ENCODE measurements at regions not wholly inside any gene's neighbourhood (a gene's known extent, or its start where the extent isn't known, plus 50 kb on each side); places are given as distances from the start of the nearest gene placed in this dataset.

- no peak for DNase-seq (ENCODE audit: low read depth)
Observed at GRCh38 chr4:15226203-15226602, 201.6 kb upstream of the C1QTNF7 start.

GRCh38 chr4:15231265-15232091 is 196.4 kb upstream of the C1QTNF7 start:
- DNase-seq (ENCODE audit: low read depth): peak; percentile 72

- peak; percentile 23 for DNase-seq (ENCODE audit: low read depth)
Observed at GRCh38 chr4:15232366-15233263, 195.2 kb upstream of the C1QTNF7 start.

GRCh38 chr4:15233264-15233597 is 194.6 kb upstream of the C1QTNF7 start:
- no peak for DNase-seq (ENCODE audit: low read depth)

- no peak for DNase-seq (ENCODE audit: low read depth)
Observed at GRCh38 chr4:15233626-15234025, 194.2 kb upstream of the C1QTNF7 start.

- peak; percentile 90 for DNase-seq (ENCODE audit: low read depth)
Observed at GRCh38 chr4:15234116-15234855, 193.5 kb upstream of the C1QTNF7 start.

- DNase-seq (ENCODE audit: low read depth): peak; percentile 89
Observed at GRCh38 chr4:15234856-15235126, 193.0 kb upstream of the C1QTNF7 start.

- no peak for DNase-seq (ENCODE audit: low read depth)
Observed at GRCh38 chr4:15235135-15235534, 192.7 kb upstream of the C1QTNF7 start.

GRCh38 chr4:15237648-15238230 is 190.1 kb upstream of the C1QTNF7 start:
- no peak for DNase-seq (ENCODE audit: low read depth)

- DNase-seq (ENCODE audit: low read depth): peak; percentile 47
Observed at GRCh38 chr4:15238720-15239119, 189.1 kb upstream of the C1QTNF7 start.

- peak; percentile 47 for DNase-seq (ENCODE audit: low read depth)
Observed at GRCh38 chr4:15239866-15240265, 188.0 kb upstream of the C1QTNF7 start.

- DNase-seq (ENCODE audit: low read depth): peak; percentile 19
Observed at GRCh38 chr4:15240764-15241163, 187.1 kb upstream of the C1QTNF7 start.

GRCh38 chr4:15242021-15242420 is 185.8 kb upstream of the C1QTNF7 start:
- no peak for DNase-seq (ENCODE audit: low read depth)

GRCh38 chr4:15244354-15244753 is 183.5 kb upstream of the C1QTNF7 start:
- peak; percentile 86 for DNase-seq (ENCODE audit: low read depth)

GRCh38 chr4:15245006-15245530 is 182.8 kb upstream of the C1QTNF7 start:
- DNase-seq (ENCODE audit: low read depth): no peak

GRCh38 chr4:15250021-15250441 is 177.8 kb upstream of the C1QTNF7 start:
- no peak for DNase-seq (ENCODE audit: low read depth)

- no peak for DNase-seq (ENCODE audit: low read depth)
Observed at GRCh38 chr4:15253349-15253748, 174.5 kb upstream of the C1QTNF7 start.

- no peak for DNase-seq (ENCODE audit: low read depth)
Observed at GRCh38 chr4:15254236-15254880, 173.5 kb upstream of the C1QTNF7 start.

GRCh38 chr4:15255537-15255936 is 172.3 kb upstream of the C1QTNF7 start:
- DNase-seq (ENCODE audit: low read depth): no peak

- no peak for DNase-seq (ENCODE audit: low read depth)
Observed at GRCh38 chr4:15260758-15261157, 167.1 kb upstream of the C1QTNF7 start.

- DNase-seq (ENCODE audit: low read depth): peak; percentile 53
Observed at GRCh38 chr4:15262396-15262795, 165.4 kb upstream of the C1QTNF7 start.
